ENCODE measurements at regions not wholly inside any gene's neighbourhood (a gene's known extent, or its start where the extent isn't known, plus 50 kb on each side); places are given as distances from the start of the nearest gene placed in this dataset.

DNA sequence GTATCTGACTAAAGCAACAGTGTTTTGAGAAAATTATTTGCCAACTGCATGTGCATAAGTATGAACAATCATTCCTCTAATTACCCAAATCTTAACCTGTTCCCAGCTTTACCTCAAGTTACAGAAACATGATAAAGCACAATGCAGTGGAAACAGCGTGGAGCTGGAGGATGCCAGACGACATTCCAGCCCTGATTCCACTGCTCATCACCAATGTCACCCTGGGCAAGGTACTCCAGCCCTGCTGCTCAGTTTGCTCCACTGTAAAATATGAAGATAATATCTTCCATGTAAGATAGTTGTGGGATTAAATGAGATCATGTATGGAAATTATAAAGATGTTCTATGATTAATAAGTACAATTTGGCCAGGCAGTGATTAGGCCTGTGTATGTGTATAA lies 50.4 kb upstream of the ODAD2 start:
- TF ChIP-seq GATA3 (IDR thresholded peaks at IDR 0.05; ENCODE audit: low read depth, low read length) (no peak), GATA2 (IDR thresholded peaks at IDR 0.05; ENCODE audit: low read depth, low read length) (no peak)
